H1 (cell line): ENCODE measurements at regions not wholly inside any gene's neighbourhood (a gene's known extent, or its start where the extent isn't known, plus 50 kb on each side); places are given as distances from the start of the nearest gene placed in this dataset.

Source experiments
- CTCF ChIA-PET: fragments of 300-600 bp; sonication (Branson Sonifier 250); formaldehyde crosslinking; loops from one replicate; lab custom pipeline; 2021; ENCODE audit not compliant: partially characterized antibody; lab: Charles Lee
- POLR2A ChIA-PET: fragments of 300-600 bp; sonication (Branson Sonifier 250); formaldehyde crosslinking; loops from one replicate; lab custom pipeline; 2021; ENCODE audit warnings: inconsistent platforms; ENCODE audit not compliant: partially characterized antibody; lab: Charles Lee
- DNase-seq, 2 experiments: peaks; one replicate each; pipeline versions ENCODE4 v3.0.0 to v3.0.0-alpha.2; 2010 to 2022; ENCODE audit warnings: low spot score in 2 of 2, low read depth in 1 of 2, mixed read lengths in 1 of 2
- FAIRE-seq: peaks from 2 replicates; lab custom pipeline; 2011; peaks lifted over from hg19 to GRCh38; lab: Jason Lieb, UNC
- H2AFZ ChIP-seq: 2 replicates; pipeline ENCODE4 v1.8.1; 2012; ENCODE audit warnings: low read length, inconsistent platforms
- H2AK5ac ChIP-seq: 2 replicates; pipeline ENCODE4 v1.6.1; 2013; ENCODE audit warnings: low read depth, low read length
- H2BK120ac ChIP-seq: replicated peaks from 2 replicates; pipeline ENCODE3; 2013; ENCODE audit warnings: low read depth, low read length, inconsistent platforms
- H2BK12ac ChIP-seq: 2 replicates; pipeline ENCODE4 v1.6.1; 2013; ENCODE audit warnings: low read depth, low read length
- H2BK15ac ChIP-seq: 2 replicates; pipeline ENCODE4 v1.6.1; 2013; ENCODE audit warnings: low read length
- H2BK20ac ChIP-seq: 2 replicates; pipeline ENCODE4 v1.6.1; 2013; ENCODE audit warnings: low read length
- H2BK5ac ChIP-seq: 2 replicates; pipeline ENCODE4 v1.6.1; 2013; ENCODE audit warnings: low read depth, low read length
- H3K14ac ChIP-seq: 2 replicates; pipeline ENCODE4 v1.6.1; 2013; ENCODE audit warnings: inconsistent platforms; ENCODE audit not compliant: insufficient read length
- H3K18ac ChIP-seq: 2 replicates; pipeline ENCODE4 v1.6.1; 2013; ENCODE audit warnings: low read length; ENCODE audit errors: extremely low read depth
- H3K23ac ChIP-seq: 2 replicates; pipeline ENCODE4 v1.6.1; 2013; ENCODE audit warnings: inconsistent platforms; ENCODE audit not compliant: insufficient read length
- H3K23me2 ChIP-seq: 2 replicates; pipeline ENCODE4 v1.6.1; 2013; ENCODE audit warnings: low read depth, low read length
- H3K27ac ChIP-seq: 2 replicates; pipeline ENCODE4 v1.6.1; 2011; ENCODE audit warnings: low read depth, low read length, inconsistent platforms
- H3K27me3 ChIP-seq, 4 experiments: replicated peaks in 1 of 4; 1 replicate in 1 of 4; 2 replicates in 3 of 4; pipeline versions ENCODE4 v1.6.1 to v1.8.1; 2011 to 2013; ENCODE audit warnings: low read length in 3 of 4, mild to moderate bottlenecking in 3 of 4, inconsistent platforms in 2 of 4, mixed read lengths in 2 of 4, moderate library complexity in 1 of 4; ENCODE audit not compliant: control insufficient read depth in 3 of 4, insufficient read depth in 3 of 4; ENCODE audit errors: extremely low read depth in 1 of 4
- H3K36me3 ChIP-seq, 4 experiments: 2 replicates each; pipeline versions ENCODE4 v1.6.1 to v1.8.1; 2011 to 2013; ENCODE audit warnings: mild to moderate bottlenecking in 4 of 4, low read length in 3 of 4, moderate library complexity in 2 of 4, control low read depth in 1 of 4, inconsistent platforms in 1 of 4; ENCODE audit not compliant: insufficient read depth in 4 of 4, control insufficient read depth in 2 of 4
- H3K4ac ChIP-seq: replicated peaks from 2 replicates; pipeline ENCODE3; 2013; ENCODE audit warnings: low read length, low read depth, mixed read lengths, inconsistent platforms; ENCODE audit not compliant: insufficient read length
- H3K4me1 ChIP-seq, 4 experiments: replicated peaks in 1 of 4; 1 replicate in 1 of 4; 2 replicates in 3 of 4; pipeline versions ENCODE4 v1.6.1 to v1.8.1; 2011 to 2013; ENCODE audit warnings: low read length in 3 of 4, inconsistent platforms in 2 of 4, mixed read lengths in 1 of 4; ENCODE audit not compliant: insufficient read depth in 4 of 4, control insufficient read depth in 3 of 4
- H3K4me2 ChIP-seq, 2 experiments: 2 replicates each; pipeline versions ENCODE4 v1.6.1 to v1.8.1; 2011 to 2013; ENCODE audit warnings: low read depth in 2 of 2, low read length in 2 of 2, control low read depth in 1 of 2, inconsistent platforms in 1 of 2, mild to moderate bottlenecking in 1 of 2; ENCODE audit not compliant: insufficient read depth in 1 of 2
- H3K4me3 ChIP-seq, 4 experiments: fragments of 200-600, 300-600 bp in 1 of 4; sonication (generic), shearing (Covaris generic), sonication (Bioruptor Twin) in 1 of 4; 2 replicates each; pipeline versions ENCODE4 v1.5.1 to v1.8.1; 2011 to 2016; ENCODE audit warnings: low read length in 4 of 4, low read depth in 3 of 4, control low read depth in 2 of 4, inconsistent platforms in 2 of 4, mild to moderate bottlenecking in 2 of 4, mixed read lengths in 1 of 4, moderate library complexity in 1 of 4; ENCODE audit not compliant: insufficient read depth in 2 of 4; ENCODE audit errors: extremely low read depth in 1 of 4
- H3K56ac ChIP-seq: replicated peaks from 2 replicates; pipeline ENCODE3; 2013; ENCODE audit warnings: low read depth, mild to moderate bottlenecking, mixed read lengths, low read length, inconsistent platforms; ENCODE audit not compliant: insufficient read length
- H3K79me1 ChIP-seq: 2 replicates; pipeline ENCODE4 v1.6.1; 2013; ENCODE audit warnings: low read depth, low read length, control low read depth
- H3K79me2 ChIP-seq, 2 experiments: 2 replicates each; pipeline versions ENCODE4 v1.6.1 to v1.8.1; 2012 to 2013; ENCODE audit warnings: low read length in 2 of 2, mild to moderate bottlenecking in 2 of 2, inconsistent platforms in 1 of 2; ENCODE audit not compliant: insufficient read depth in 2 of 2, control insufficient read depth in 1 of 2
- H3K9ac ChIP-seq, 4 experiments: replicated peaks in 1 of 4; 1 replicate in 1 of 4; 2 replicates in 3 of 4; pipeline versions ENCODE4 v1.6.1 to v1.8.1; 2011 to 2013; ENCODE audit warnings: low read depth in 3 of 4, low read length in 3 of 4, control low read depth in 2 of 4, mild to moderate bottlenecking in 2 of 4, moderate library complexity in 2 of 4, inconsistent platforms in 1 of 4; ENCODE audit errors: extremely low read depth in 1 of 4
- H3K9me3 ChIP-seq, 2 experiments: 2 replicates each; pipeline versions ENCODE4 v1.6.1 to v1.8.1; 2012 to 2013; ENCODE audit warnings: mild to moderate bottlenecking in 2 of 2, moderate library complexity in 2 of 2, control low read depth in 1 of 2, inconsistent platforms in 1 of 2, low read depth in 1 of 2, low read length in 1 of 2, mixed read lengths in 1 of 2; ENCODE audit not compliant: insufficient read depth in 2 of 2
- H4K20me1 ChIP-seq, 2 experiments: replicated peaks in 1 of 2; 2 replicates each; pipeline versions ENCODE3 to v1.8.1; 2011 to 2013; ENCODE audit warnings: inconsistent platforms in 2 of 2, low read length in 2 of 2, mild to moderate bottlenecking in 1 of 2; ENCODE audit not compliant: insufficient read depth in 2 of 2, control insufficient read depth in 1 of 2
- H4K5ac ChIP-seq: 2 replicates; pipeline ENCODE4 v1.6.1; 2013; ENCODE audit warnings: low read length, low read depth, mixed read lengths, inconsistent platforms; ENCODE audit not compliant: insufficient read length
- H4K8ac ChIP-seq: 2 replicates; pipeline ENCODE4 v1.8.0; 2013; ENCODE audit warnings: mild to moderate bottlenecking, moderate library complexity, low read length, inconsistent platforms; ENCODE audit not compliant: insufficient read depth; ENCODE audit errors: extremely low read depth
- H4K91ac ChIP-seq: replicated peaks from 2 replicates; pipeline ENCODE3; 2013; ENCODE audit warnings: low read length, mixed read lengths, inconsistent platforms; ENCODE audit not compliant: insufficient read length
- JUND ChIP-seq: IDR thresholded peaks from 2 replicates; pipeline ENCODE4 v1.6.1; 2011; ENCODE audit warnings: mild to moderate bottlenecking, improper control_type of control experiment, low read length
- WGBS, 2 experiments: shearing (Covaris generic) in 1 of 2; methylation state at CpG; one replicate each; pipeline versions ENCODE4 v1.1.6 to v1.1.7; 2013 to 2015; ENCODE audit warnings: low lambda C conversion rate in 2 of 2, mixed read lengths in 2 of 2, inconsistent platforms in 1 of 2, low coverage in 1 of 2, missing lambda C conversion rate in 1 of 2; ENCODE audit not compliant: insufficient replicate concordance in 2 of 2, insufficient coverage in 1 of 2, insufficient read length in 1 of 2; ENCODE audit errors: extremely low coverage in 1 of 2, missing lambda C conversion rate in 1 of 2; 5-methylcytosine and 5-hydroxymethylcytosine counted together

DNA sequence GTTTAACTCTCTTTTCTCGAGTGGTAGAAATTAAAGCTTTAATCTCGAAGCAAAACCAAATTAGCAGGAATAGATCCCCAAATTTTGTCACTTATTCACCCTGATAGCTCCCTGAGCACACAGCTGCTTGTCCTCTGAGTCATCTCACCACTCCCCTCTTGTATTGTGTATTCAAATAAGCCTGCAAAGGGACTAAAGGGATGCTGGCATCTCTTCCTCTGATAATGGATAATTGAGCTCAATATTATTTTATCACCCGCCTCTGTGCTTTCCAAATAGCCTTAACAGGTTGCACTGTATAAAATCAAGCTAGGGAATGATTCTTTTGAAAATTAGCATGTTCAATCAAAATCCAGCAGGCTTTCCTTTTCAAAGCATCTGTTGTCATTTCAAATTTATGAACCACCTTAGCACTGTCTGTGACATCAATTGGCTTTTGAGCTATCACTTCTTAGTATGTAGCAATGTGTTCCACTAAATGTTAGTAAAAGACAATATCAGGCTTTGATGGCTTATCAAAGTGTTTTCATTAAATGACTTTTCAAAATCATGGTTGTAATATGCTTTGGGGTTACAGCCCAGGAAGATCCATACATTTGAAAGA is 561.6 kb downstream of the PLA2G4A start:
- no peak overlapping the region for H3K4me2 ChIP-seq
- H3K4me3 ChIP-seq = no peak overlapping the region
- no peaks in the 10 kb centered on the region for H3K79me1 ChIP-seq
- H3K27ac ChIP-seq = no peak overlapping the region
- no peak overlapping the region for H2BK5ac ChIP-seq
- ChIA-PET POLR2A (no interaction called here), CTCF (interaction anchor here (0.6 to 1.4 kb wide), 4 partner anchors 15 to 525 kb away, joined by 3 to 7 read pairs (median 4); no protein-coding TSS in a partner anchor)
- H3K14ac ChIP-seq = no peak overlapping the region
- H3K9me3 ChIP-seq = no peaks in the 10 kb centered on the region
- no peak overlapping the region for H2AK5ac ChIP-seq
- no peaks in the 10 kb centered on the region for H4K20me1 ChIP-seq
- peaks cover 0 to 5% (median 2%) of the 10 kb centered on the region in 4 experiments; a peak in 2 of 7 replicates for H3K4me1 ChIP-seq
- DNase-seq = no peak
- H2AFZ ChIP-seq = no peak overlapping the region
- no peak overlapping the region for H3K4ac ChIP-seq
- H2BK20ac ChIP-seq = no peak overlapping the region
- H2BK120ac ChIP-seq = no peak overlapping the region
- H4K8ac ChIP-seq = no peak overlapping the region
- no peak overlapping the region for H3K18ac ChIP-seq
- no peak overlapping the region for H4K5ac ChIP-seq
- no peak overlapping the region for H3K9ac ChIP-seq
- no peak overlapping the region for H4K91ac ChIP-seq
- no peaks in the 10 kb centered on the region for H3K27me3 ChIP-seq
- H3K56ac ChIP-seq = no peak overlapping the region
- 86% methylated on average over 3 of the region's 3 CpGs; no CpG with 5 or more reads in 1 of the 2 experiments for WGBS, 2 experiments
- H2BK15ac ChIP-seq = no peak overlapping the region
- no peaks in the 10 kb centered on the region for H3K23me2 ChIP-seq
- no peaks in the 10 kb centered on the region for H3K36me3 ChIP-seq
- no peaks in the 10 kb centered on the region for H3K79me2 ChIP-seq
- H2BK12ac ChIP-seq = no peak overlapping the region
- no peak for FAIRE-seq
- H3K23ac ChIP-seq = no peak overlapping the region
- TF ChIP-seq JUND = peak; percentile 80; the same call in 1 of the 2 replicates
